HEK293 (cell line): ENCODE measurements at regions not wholly inside any gene's neighbourhood (a gene's known extent, or its start where the extent isn't known, plus 50 kb on each side); places are given as distances from the start of the nearest gene placed in this dataset.
"Not testable (repeated sequence)": the region's sequence is repeated elsewhere in the genome, so short reads cannot be mapped to it uniquely, and the experiment has no call there.

ENCODE experiments used
- CTCF ChIA-PET: fragments of 350-600 bp; formaldehyde crosslinking; extraction: SDS; loops from one replicate; lab custom pipeline; 2021; ENCODE audit warnings: antibody characterized with exemption; lab: Yijun Ruan, JAX
- POLR2A ChIA-PET: fragments of 300-600 bp; formaldehyde crosslinking; extraction: SDS; loops from one replicate; lab custom pipeline; 2020; ENCODE audit warnings: antibody characterized with exemption, inconsistent platforms; lab: Yijun Ruan, JAX
- H3K27ac ChIP-seq: fragments of 200-500 bp; sonication (Bioruptor generic); 2 replicates; pipeline ENCODE4 v1.5.1; 2014; ENCODE audit warnings: low read depth, low read length, control low read depth, inconsistent platforms; ENCODE audit errors: extremely low read depth
- H3K36me3 ChIP-seq, 2 experiments: fragments of 200-500 bp in 1 of 2; sonication (Bioruptor generic) in 1 of 2; 1 replicate in 1 of 2; 2 replicates in 1 of 2; pipeline ENCODE4 v1.5.1; 2014 to 2017; ENCODE audit warnings: inconsistent platforms in 2 of 2, low read length in 2 of 2; ENCODE audit not compliant: control insufficient read depth in 2 of 2, insufficient read depth in 1 of 2
- H3K4me1 ChIP-seq: fragments of 200-500 bp; sonication (Bioruptor generic); 2 replicates; pipeline ENCODE4 v1.5.1; 2014; ENCODE audit warnings: mild to moderate bottlenecking, low read length, inconsistent platforms; ENCODE audit not compliant: control insufficient read depth, insufficient read depth
- H3K4me3 ChIP-seq: 2 replicates; pipeline ENCODE4 v1.5.1; 2011; ENCODE audit warnings: low read depth, mild to moderate bottlenecking, control low read depth, low read length, moderate library complexity
- H3K9me3 ChIP-seq: fragments of 200-500 bp; sonication (Bioruptor generic); 2 replicates; pipeline ENCODE4 v1.5.1; 2014; ENCODE audit warnings: low read depth, low read length, inconsistent platforms; ENCODE audit not compliant: control insufficient read depth, insufficient read depth
- GLI4 ChIP-seq: fragments of 450-650 bp; formaldehyde crosslinking; IDR thresholded peaks from 2 replicates; pipeline ENCODE4 v1.5.1; 2016; ENCODE audit warnings: missing biosample characterization, missing genetic modification characterization
- MYNN ChIP-seq: fragments of 450-650 bp; formaldehyde crosslinking; IDR thresholded peaks from 2 replicates; pipeline ENCODE4 v1.5.1; 2016; ENCODE audit warnings: missing biosample characterization, missing genetic modification characterization, borderline replicate concordance
- PRDM2 ChIP-seq: fragments of 450-650 bp; formaldehyde crosslinking; IDR thresholded peaks from 2 replicates; pipeline ENCODE4 v1.5.1; 2016; ENCODE audit warnings: missing biosample characterization, missing genetic modification characterization, borderline replicate concordance
- SALL2 ChIP-seq: fragments of 450-650 bp; formaldehyde crosslinking; IDR thresholded peaks from 2 replicates; pipeline ENCODE4 v1.5.0; 2017; ENCODE audit warnings: missing biosample characterization, mild to moderate bottlenecking, missing genetic modification characterization, borderline replicate concordance
- ZBTB1 ChIP-seq: fragments of 450-650 bp; formaldehyde crosslinking; IDR thresholded peaks from 2 replicates; pipeline ENCODE4 v1.5.1; 2016; ENCODE audit warnings: missing biosample characterization, missing genetic modification characterization
- ZNF132 ChIP-seq: fragments of 450-650 bp; formaldehyde crosslinking; IDR thresholded peaks from 2 replicates; pipeline ENCODE4 v1.5.1; 2017; ENCODE audit warnings: missing biosample characterization, missing genetic modification characterization, borderline replicate concordance
- ZNF362 ChIP-seq: fragments of 450-650 bp; formaldehyde crosslinking; IDR thresholded peaks from 2 replicates; pipeline ENCODE4 v1.5.1; 2016; ENCODE audit warnings: missing biosample characterization, missing genetic modification characterization
- ZNF530 ChIP-seq: fragments of 450-650 bp; formaldehyde crosslinking; IDR thresholded peaks from 2 replicates; pipeline ENCODE4 v1.5.1; 2016; ENCODE audit warnings: low read depth, missing biosample characterization, missing genetic modification characterization
- ZNF544 ChIP-seq: fragments of 450-650 bp; formaldehyde crosslinking; IDR thresholded peaks from 2 replicates; pipeline ENCODE4 v1.5.0; 2017; ENCODE audit warnings: missing biosample characterization, missing genetic modification characterization
- ZNF600 ChIP-seq: fragments of 450-650 bp; formaldehyde crosslinking; IDR thresholded peaks from 2 replicates; pipeline ENCODE4 v1.5.1; 2016; ENCODE audit warnings: missing biosample characterization, missing genetic modification characterization
- ZNF792 ChIP-seq: fragments of 450-650 bp; formaldehyde crosslinking; IDR thresholded peaks from 2 replicates; pipeline ENCODE4 v1.5.1; 2016; ENCODE audit warnings: missing biosample characterization, missing genetic modification characterization
- TF ChIP-seq, protein P1 (sequence below): fragments of 450-650 bp; formaldehyde crosslinking; IDR thresholded peaks from 2 replicates; pipeline ENCODE4 v1.5.1; 2016; ENCODE audit warnings: missing biosample characterization, missing genetic modification characterization
- TF ChIP-seq, protein P2 (sequence below): fragments of 450-650 bp; formaldehyde crosslinking; IDR thresholded peaks from 2 replicates; pipeline ENCODE4 v1.5.1; 2016; ENCODE audit warnings: missing biosample characterization, missing genetic modification characterization, borderline replicate concordance
- TF ChIP-seq, protein P3 (sequence below): fragments of 450-650 bp; formaldehyde crosslinking; IDR thresholded peaks from 2 replicates; pipeline ENCODE4 v1.5.1; 2016; ENCODE audit warnings: missing biosample characterization, missing genetic modification characterization
- TF ChIP-seq, protein P4 (sequence below): fragments of 450-650 bp; formaldehyde crosslinking; IDR thresholded peaks from 2 replicates; pipeline ENCODE4 v1.5.1; 2016; ENCODE audit warnings: missing biosample characterization, missing genetic modification characterization, low read depth

DNA sequence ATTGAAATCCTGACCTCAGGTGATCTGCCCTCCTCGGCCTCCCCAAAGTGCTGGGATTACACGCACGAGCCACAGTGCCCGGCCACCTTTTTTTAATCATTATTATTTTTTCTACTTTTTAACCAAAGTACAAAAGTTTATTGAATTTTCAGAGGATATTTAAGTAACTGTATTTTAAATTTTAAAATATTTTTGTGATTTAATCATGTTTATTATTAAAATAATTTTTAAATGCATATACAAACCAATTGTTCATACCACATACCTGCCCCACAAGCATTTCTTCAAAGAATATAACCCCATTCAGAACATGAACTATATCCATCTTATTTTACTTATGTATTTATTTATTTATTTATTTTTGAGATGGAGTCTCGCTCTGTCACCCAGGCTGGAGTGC lies 163.6 kb upstream of the MAP2 start:
- Histone ChIP-seq H3K36me3 (no peaks in the 10 kb centered on the region), H3K27ac (no peak overlapping the region), H3K4me3 (no peak overlapping the region), H3K4me1 (no peaks in the 10 kb centered on the region), H3K9me3 (no peaks in the 10 kb centered on the region)
- POLR2A ChIA-PET = no interaction called here
- TF ChIP-seq, protein P1, sequence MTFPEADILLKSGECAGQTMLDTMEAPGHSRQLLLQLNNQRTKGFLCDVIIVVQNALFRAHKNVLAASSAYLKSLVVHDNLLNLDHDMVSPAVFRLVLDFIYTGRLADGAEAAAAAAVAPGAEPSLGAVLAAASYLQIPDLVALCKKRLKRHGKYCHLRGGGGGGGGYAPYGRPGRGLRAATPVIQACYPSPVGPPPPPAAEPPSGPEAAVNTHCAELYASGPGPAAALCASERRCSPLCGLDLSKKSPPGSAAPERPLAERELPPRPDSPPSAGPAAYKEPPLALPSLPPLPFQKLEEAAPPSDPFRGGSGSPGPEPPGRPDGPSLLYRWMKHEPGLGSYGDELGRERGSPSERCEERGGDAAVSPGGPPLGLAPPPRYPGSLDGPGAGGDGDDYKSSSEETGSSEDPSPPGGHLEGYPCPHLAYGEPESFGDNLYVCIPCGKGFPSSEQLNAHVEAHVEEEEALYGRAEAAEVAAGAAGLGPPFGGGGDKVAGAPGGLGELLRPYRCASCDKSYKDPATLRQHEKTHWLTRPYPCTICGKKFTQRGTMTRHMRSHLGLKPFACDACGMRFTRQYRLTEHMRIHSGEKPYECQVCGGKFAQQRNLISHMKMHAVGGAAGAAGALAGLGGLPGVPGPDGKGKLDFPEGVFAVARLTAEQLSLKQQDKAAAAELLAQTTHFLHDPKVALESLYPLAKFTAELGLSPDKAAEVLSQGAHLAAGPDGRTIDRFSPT (tag by site-specific recombination) = no peak
- TF ChIP-seq ZBTB1 (no peak), ZNF600 (tag by site-specific recombination) (no peak), ZNF544 (tag by site-specific recombination) (no peak)
- CTCF ChIA-PET = no interaction called here

DNA sequence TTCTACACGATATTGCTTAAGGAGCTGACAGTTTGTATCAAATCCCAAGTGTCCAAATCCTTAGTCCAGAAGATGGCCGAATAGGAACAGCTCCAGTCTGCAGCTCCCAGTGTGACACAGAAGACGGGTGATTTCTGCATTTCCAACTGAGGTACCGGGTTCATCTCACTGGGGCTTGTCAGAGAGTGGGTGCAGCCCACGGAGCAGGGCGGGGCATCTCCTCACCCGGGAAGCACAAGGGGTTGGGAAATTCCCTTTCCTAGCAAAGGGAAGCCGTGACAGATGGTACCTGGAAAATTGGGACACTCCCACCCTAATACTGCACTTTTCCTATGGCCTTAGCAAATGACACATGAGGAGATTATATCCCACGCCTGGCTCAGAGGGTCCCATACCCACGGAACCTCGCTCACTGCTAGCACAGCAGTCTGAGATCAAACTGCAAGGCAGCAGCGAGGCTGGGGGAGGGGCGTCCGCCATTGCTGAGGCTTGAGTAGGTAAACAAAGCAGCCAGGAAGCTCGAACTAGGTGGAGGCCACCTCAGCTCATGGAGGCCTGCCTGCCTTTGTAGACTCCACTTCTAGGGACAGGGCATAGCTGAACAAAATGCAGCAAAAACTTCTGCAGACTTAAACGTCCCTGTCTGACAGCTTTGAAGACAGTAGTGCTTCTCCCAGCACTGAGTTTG lies 162.3 kb upstream of the MAP2 start:
- CTCF ChIA-PET, H3K27ac ChIP-seq, H3K36me3 ChIP-seq, H3K4me3 ChIP-seq, POLR2A ChIA-PET, H3K4me1 ChIP-seq, H3K9me3 ChIP-seq: not testable (repeated sequence)

DNA sequence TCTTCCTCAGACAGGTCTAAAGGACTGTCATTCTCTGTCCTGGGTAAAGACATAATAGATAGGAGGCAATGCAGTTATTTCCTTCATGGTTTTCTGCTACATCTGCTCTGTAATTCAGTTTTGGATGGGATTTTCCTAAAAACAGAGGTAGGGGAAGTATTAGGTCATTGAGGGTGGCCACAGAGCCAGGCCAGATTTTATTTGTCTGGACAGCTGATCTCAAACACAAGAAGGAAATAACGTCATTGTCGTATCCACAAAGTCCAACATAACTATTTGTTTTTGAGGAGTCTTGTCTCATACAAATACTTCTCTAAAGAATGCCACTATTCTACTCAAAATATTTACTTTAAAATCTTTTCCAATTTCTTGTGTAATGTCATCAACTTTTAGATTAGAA lies 154.8 kb upstream of the MAP2 start:
- TF ChIP-seq MYNN (no peak), ZNF362 (tag by site-specific recombination) (no peak), ZNF530 (tag by site-specific recombination) (no peak), SALL2 (tag by site-specific recombination) (no peak), GLI4 (no peak), ZNF792 (tag by site-specific recombination) (no peak), PRDM2 (no peak), ZNF132 (tag by site-specific recombination) (no peak)
- TF ChIP-seq, protein P2, sequence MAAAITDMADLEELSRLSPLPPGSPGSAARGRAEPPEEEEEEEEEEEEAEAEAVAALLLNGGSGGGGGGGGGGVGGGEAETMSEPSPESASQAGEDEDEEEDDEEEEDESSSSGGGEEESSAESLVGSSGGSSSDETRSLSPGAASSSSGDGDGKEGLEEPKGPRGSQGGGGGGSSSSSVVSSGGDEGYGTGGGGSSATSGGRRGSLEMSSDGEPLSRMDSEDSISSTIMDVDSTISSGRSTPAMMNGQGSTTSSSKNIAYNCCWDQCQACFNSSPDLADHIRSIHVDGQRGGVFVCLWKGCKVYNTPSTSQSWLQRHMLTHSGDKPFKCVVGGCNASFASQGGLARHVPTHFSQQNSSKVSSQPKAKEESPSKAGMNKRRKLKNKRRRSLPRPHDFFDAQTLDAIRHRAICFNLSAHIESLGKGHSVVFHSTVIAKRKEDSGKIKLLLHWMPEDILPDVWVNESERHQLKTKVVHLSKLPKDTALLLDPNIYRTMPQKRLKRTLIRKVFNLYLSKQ (tag by site-specific recombination) = no peak
- TF ChIP-seq, protein P3, sequence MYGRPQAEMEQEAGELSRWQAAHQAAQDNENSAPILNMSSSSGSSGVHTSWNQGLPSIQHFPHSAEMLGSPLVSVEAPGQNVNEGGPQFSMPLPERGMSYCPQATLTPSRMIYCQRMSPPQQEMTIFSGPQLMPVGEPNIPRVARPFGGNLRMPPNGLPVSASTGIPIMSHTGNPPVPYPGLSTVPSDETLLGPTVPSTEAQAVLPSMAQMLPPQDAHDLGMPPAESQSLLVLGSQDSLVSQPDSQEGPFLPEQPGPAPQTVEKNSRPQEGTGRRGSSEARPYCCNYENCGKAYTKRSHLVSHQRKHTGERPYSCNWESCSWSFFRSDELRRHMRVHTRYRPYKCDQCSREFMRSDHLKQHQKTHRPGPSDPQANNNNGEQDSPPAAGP = no peak
- TF ChIP-seq, protein P4, sequence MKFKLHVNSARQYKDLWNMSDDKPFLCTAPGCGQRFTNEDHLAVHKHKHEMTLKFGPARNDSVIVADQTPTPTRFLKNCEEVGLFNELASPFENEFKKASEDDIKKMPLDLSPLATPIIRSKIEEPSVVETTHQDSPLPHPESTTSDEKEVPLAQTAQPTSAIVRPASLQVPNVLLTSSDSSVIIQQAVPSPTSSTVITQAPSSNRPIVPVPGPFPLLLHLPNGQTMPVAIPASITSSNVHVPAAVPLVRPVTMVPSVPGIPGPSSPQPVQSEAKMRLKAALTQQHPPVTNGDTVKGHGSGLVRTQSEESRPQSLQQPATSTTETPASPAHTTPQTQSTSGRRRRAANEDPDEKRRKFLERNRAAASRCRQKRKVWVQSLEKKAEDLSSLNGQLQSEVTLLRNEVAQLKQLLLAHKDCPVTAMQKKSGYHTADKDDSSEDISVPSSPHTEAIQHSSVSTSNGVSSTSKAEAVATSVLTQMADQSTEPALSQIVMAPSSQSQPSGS (tag by site-specific recombination) = no peak
- POLR2A ChIA-PET = no interaction called here
- Histone ChIP-seq H3K4me1 (no peaks in the 10 kb centered on the region), H3K4me3 (no peak overlapping the region), H3K36me3 (no peaks in the 10 kb centered on the region), H3K9me3 (no peaks in the 10 kb centered on the region), H3K27ac (no peak overlapping the region)
- CTCF ChIA-PET = no interaction called here
